Thyroid gland (tissue), 4 donors: ENCODE measurements at regions not wholly inside any gene's neighbourhood (a gene's known extent, or its start where the extent isn't known, plus 50 kb on each side); places are given as distances from the start of the nearest gene placed in this dataset.

Source experiments
- CTCF ChIP-seq, 6 experiments: fragments of 200-600 bp in 3 of 6; fragments of 450-650 bp in 3 of 6; sonication (generic) in 3 of 6; IDR thresholded peaks; one replicate each; pipeline ENCODE4 v1.5.1; 2016 to 2019; ENCODE audit warnings: antibody characterized with exemption in 6 of 6, mild to moderate bottlenecking in 2 of 6, inconsistent platforms in 1 of 6, moderate library complexity in 1 of 6
- POLR2A ChIP-seq, 2 donors: fragments of 450-650 bp; IDR thresholded peaks; one replicate each; pipeline ENCODE4 v1.6.1; 2017; ENCODE audit warnings: antibody characterized with exemption in 2 of 2, mild to moderate bottlenecking in 2 of 2, moderate library complexity in 1 of 2

DNA sequence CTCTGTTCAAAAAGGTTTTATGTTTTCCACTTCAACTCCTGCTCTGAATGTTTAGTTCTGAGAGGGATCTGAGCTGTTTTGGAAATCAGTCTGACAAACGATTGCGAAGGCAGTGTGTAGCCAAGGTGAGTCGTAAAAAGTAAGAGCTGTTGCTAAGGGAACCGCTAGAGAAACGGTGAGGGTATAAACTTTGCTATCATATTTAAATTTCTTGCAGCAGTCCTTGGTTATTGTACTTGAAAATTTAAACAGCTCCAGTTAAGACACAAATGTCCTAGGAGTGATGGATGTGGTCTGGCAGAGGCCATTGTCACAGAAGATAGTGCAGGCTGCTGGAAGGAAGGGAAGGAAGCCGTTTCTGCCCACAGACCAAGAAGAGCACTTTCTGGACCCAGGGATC, 64.9 kb upstream of the CITED2 start:
- TF ChIP-seq CTCF (IDR thresholded peaks at IDR 0.05) = no peak
- TF ChIP-seq POLR2A (IDR thresholded peaks at IDR 0.05) = no peak
